Activated CD8-positive, alpha-beta T cell treated with anti-CD3 and anti-CD28 coated beads for 36 hours (primary cell): ENCODE measurements at regions not wholly inside any gene's neighbourhood (a gene's known extent, or its start where the extent isn't known, plus 50 kb on each side); places are given as distances from the start of the nearest gene placed in this dataset.

Experiments used
- ATAC-seq: fragments of 200-7000 bp; cut with Tn5 transposase; one replicate; pipeline ENCODE4 v1.10.0; 2021; ENCODE audit warnings: mild to moderate bottlenecking, moderate library complexity
- CTCF ChIA-PET: fragments of 350-600 bp; sonication (Branson Sonifier 250); formaldehyde crosslinking; loops from one replicate; lab custom pipeline; 2021; ENCODE audit warnings: antibody characterized with exemption; lab: Charles Lee
- POLR2A ChIA-PET: fragments of 350-600 bp; sonication (Branson Sonifier 250); formaldehyde crosslinking; loops from one replicate; lab custom pipeline; 2021; ENCODE audit warnings: antibody characterized with exemption; lab: Charles Lee
- DNase-seq: peaks from one replicate; pipeline ENCODE4 v3.0.0-alpha.2; 2020
- H3K27ac Mint-ChIP-seq: one replicate; pipeline ENCODE4 v1.8.0; 2021; ENCODE audit warnings: mild to moderate bottlenecking, mixed read lengths
- H3K27me3 Mint-ChIP-seq: one replicate; pipeline ENCODE4 v1.8.0; 2021; ENCODE audit warnings: mixed read lengths
- H3K36me3 Mint-ChIP-seq: one replicate; pipeline ENCODE4 v1.8.0; 2021; ENCODE audit warnings: low read depth, mixed read lengths
- H3K4me1 Mint-ChIP-seq: one replicate; pipeline ENCODE4 v1.8.0; 2021; ENCODE audit warnings: low read depth, mixed read lengths
- H3K4me3 Mint-ChIP-seq: one replicate; pipeline ENCODE4 v1.8.0; 2021; ENCODE audit warnings: mild to moderate bottlenecking, moderate library complexity, mixed read lengths
- H3K9me3 Mint-ChIP-seq: one replicate; pipeline ENCODE4 v1.8.0; 2021; ENCODE audit warnings: mixed read lengths
- CTCF ChIP-seq: fragments of 200-600 bp; IDR thresholded peaks from one replicate; pipeline ENCODE4 v1.8.0; 2022; ENCODE audit warnings: antibody characterized with exemption, mild to moderate bottlenecking
- intact Hi-C: fragments of 100-400 bp; cut with micrococcal nuclease; formaldehyde crosslinking; loops from one replicate; pipeline ENCODE4 v1.10.0; 2022

DNA sequence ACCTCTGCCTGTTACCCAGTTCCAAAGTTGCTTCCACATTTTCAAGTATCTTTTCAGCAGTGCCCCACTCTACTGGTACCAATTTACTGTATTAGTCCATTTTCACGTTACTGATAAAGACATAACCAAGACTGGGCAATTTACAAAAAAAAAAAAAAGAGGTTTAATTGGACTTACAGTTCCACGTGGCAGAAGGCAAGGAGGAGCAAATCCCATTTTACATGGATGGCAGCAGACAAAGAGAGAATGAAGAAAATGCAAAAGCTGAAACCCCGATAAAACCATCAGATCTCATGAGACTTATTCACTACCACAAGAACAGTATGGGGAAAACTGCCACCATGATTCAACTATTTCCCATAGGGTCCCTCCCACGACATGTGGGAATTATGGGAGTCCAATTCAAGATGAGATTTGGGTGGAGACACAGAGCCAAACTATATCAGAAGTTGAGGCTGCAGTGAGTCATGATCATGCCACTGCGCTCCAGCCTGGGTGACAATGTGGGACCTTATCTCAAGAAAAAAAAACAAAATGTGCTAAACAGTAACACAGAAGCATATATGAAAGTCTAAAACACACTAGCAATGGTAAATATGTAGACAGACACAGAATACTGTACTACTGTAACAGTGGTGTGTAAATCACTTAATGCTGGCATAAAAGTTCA is 190.3 kb upstream of the ZC3H12C start:
- CTCF ChIA-PET: no interaction called here
- intact Hi-C loops: no loop called here

DNA sequence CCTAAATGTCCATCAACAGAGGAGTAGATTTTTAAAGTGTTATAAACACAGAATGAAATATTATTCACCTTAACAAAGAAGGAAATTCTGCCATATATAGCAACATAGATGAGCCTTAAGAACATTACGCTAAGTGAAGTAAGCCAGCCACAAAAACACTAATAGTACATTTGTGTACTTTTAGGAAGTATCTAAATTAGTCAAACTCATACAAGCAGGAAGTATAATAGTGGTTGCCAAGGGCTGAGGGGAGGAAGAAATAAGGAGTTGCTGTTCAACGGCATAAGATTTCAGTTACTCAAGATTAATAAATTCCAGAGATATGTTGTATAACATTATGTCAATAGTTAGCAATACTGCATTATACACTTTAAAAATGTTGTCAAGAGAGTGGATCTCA is 181.7 kb upstream of the ZC3H12C start:
- ChIA-PET CTCF (no interaction called here), POLR2A (no interaction called here)

More for the DNA sequence above, 190.3 kb upstream of the ZC3H12C start:
- no peaks in the 10 kb centered on the region for H3K36me3 Mint-ChIP-seq
- no peak for TF ChIP-seq CTCF
- no peaks in the 10 kb centered on the region for H3K4me1 Mint-ChIP-seq
- DNase-seq (no peak), ATAC-seq (no peak)
- POLR2A ChIA-PET: no interaction called here
- H3K27me3 Mint-ChIP-seq: no peaks in the 10 kb centered on the region
- H3K9me3 Mint-ChIP-seq: peaks cover 3% of the 10 kb centered on the region
- H3K27ac Mint-ChIP-seq: no peak overlapping the region
- no peak overlapping the region for H3K4me3 Mint-ChIP-seq

DNA sequence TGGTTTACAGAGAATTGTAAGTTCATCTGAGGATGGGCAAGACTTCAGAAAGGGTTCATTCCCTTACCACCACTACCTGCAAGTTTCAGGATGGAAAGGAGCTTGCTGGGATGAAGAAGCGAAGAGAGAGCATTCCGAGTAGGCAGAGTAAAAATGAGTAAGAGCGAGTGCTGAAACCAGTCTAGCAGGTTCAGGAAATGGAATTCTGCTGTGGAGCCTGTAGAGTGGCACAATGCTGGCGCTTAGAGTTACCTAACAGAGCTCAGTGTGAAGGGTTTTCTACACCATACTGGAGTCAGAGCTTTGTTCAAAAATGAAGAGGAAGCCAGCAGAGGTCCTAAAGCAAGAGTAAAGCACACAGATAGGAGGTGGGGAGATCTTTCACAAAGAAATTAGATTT is 179.2 kb upstream of the ZC3H12C start:
- intact Hi-C loops: no loop called here
- Mint-ChIP-seq H3K4me1 (no peaks in the 10 kb centered on the region), H3K27me3 (peaks cover 3% of the 10 kb centered on the region), H3K27ac (no peak overlapping the region), H3K9me3 (no peaks in the 10 kb centered on the region), H3K4me3 (no peak overlapping the region), H3K36me3 (no peaks in the 10 kb centered on the region)
- TF ChIP-seq CTCF: no peak
- ATAC-seq (no peak), DNase-seq (no peak)
- CTCF ChIA-PET: no interaction called here
- POLR2A ChIA-PET: no interaction called here

More for the DNA sequence above, 181.7 kb upstream of the ZC3H12C start:
- no peak for ATAC-seq
- intact Hi-C loops: no loop called here
- Mint-ChIP-seq H3K27ac (no peak overlapping the region), H3K4me1 (no peaks in the 10 kb centered on the region), H3K36me3 (no peaks in the 10 kb centered on the region), H3K4me3 (no peak overlapping the region), H3K9me3 (no peaks in the 10 kb centered on the region), H3K27me3 (peaks cover 3% of the 10 kb centered on the region)
- DNase-seq: no peak
- no peak for TF ChIP-seq CTCF

GRCh38 chr11:109914809-109915653 is 178.2 kb upstream of the ZC3H12C start:
- CTCF ChIA-PET: no interaction called here
- H3K4me3 Mint-ChIP-seq: no peak overlapping the region
- intact Hi-C loops: no loop called here
- no peaks in the 10 kb centered on the region for H3K36me3 Mint-ChIP-seq
- DNase-seq (no peak), ATAC-seq (no peak)
- POLR2A ChIA-PET: no interaction called here
- H3K27me3 Mint-ChIP-seq: no peaks in the 10 kb centered on the region
- TF ChIP-seq CTCF: no peak
- H3K9me3 Mint-ChIP-seq: no peaks in the 10 kb centered on the region
- H3K4me1 Mint-ChIP-seq: no peaks in the 10 kb centered on the region
- no peak overlapping the region for H3K27ac Mint-ChIP-seq

- CTCF ChIA-PET: no interaction called here
- POLR2A ChIA-PET: no interaction called here
- H3K4me1 Mint-ChIP-seq: no peaks in the 10 kb centered on the region
These were observed 166.3 kb upstream of the ZC3H12C start for GRCh38 chr11:109926941-109927340.

More at GRCh38 chr11:109926941-109927340, 166.3 kb upstream of the ZC3H12C start:
- Mint-ChIP-seq H3K4me3 (no peak overlapping the region), H3K27ac (no peak overlapping the region), H3K27me3 (peaks cover 1% of the 10 kb centered on the region), H3K9me3 (peaks cover 2% of the 10 kb centered on the region), H3K36me3 (no peaks in the 10 kb centered on the region)
- intact Hi-C loops: no loop called here
- DNase-seq (no peak), ATAC-seq (no peak)
- TF ChIP-seq CTCF: no peak
